ENCODE measurements at regions not wholly inside any gene's neighbourhood (a gene's known extent, or its start where the extent isn't known, plus 50 kb on each side); places are given as distances from the start of the nearest gene placed in this dataset.

DNA sequence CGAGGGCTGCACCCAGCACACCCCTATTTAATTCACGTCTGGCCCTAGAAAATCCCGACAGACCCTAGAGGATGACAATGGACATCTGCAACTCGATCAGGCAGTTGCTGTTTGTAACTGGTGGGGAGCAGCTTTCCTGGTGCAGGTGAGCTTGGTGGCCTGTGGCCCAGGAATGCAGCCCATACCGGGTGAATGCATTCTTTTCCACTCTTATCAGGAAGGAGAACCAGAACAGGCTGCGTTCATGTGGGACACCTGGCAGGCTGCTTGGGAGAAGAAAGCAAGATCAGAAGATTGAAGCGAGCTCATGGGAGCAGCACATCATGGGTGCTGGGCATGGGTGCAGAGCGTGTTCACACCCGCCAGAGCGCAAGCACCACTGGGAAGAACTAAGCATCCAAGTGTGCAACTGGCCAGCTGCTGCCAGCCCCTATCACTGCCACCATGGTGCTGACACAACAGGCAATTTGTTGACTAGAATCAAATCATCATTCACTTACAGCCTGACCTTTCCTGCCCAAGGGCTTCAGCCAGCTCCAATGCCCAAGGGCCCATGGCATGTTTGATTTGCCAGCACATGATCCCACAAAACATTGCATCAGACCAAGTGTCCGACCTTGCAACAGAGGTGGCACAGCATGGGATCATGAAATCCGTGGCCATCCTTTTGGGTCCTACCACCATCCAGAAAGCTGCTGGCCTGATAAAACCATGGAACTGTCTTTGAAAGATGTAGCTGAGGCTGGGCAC lies 241.7 kb upstream of the ID2 start:
- TF ChIP-seq EZH2 (IDR thresholded peaks at IDR 0.05): no peak
- TF ChIP-seq, protein P1, sequence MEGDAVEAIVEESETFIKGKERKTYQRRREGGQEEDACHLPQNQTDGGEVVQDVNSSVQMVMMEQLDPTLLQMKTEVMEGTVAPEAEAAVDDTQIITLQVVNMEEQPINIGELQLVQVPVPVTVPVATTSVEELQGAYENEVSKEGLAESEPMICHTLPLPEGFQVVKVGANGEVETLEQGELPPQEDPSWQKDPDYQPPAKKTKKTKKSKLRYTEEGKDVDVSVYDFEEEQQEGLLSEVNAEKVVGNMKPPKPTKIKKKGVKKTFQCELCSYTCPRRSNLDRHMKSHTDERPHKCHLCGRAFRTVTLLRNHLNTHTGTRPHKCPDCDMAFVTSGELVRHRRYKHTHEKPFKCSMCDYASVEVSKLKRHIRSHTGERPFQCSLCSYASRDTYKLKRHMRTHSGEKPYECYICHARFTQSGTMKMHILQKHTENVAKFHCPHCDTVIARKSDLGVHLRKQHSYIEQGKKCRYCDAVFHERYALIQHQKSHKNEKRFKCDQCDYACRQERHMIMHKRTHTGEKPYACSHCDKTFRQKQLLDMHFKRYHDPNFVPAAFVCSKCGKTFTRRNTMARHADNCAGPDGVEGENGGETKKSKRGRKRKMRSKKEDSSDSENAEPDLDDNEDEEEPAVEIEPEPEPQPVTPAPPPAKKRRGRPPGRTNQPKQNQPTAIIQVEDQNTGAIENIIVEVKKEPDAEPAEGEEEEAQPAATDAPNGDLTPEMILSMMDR (IDR thresholded peaks at IDR 0.05): no peak
